HepG2 (cell line): ENCODE measurements at regions not wholly inside any gene's neighbourhood (a gene's known extent, or its start where the extent isn't known, plus 50 kb on each side); places are given as distances from the start of the nearest gene placed in this dataset.

Experiments used
- FIP1L1 ChIP-seq: fragments of 200-400 bp; formaldehyde crosslinking; IDR thresholded peaks from 2 replicates; pipeline ENCODE4 v1.6.1; 2018; ENCODE audit warnings: low read depth, mild to moderate bottlenecking, low read length, moderate library complexity, borderline replicate concordance; ENCODE audit not compliant: insufficient read depth
- JUNB ChIP-seq: sonication (generic); formaldehyde crosslinking; IDR thresholded peaks from 2 replicates; pipeline ENCODE4 v1.8.0; 2022; ENCODE audit warnings: missing genetic modification reagents, mild to moderate bottlenecking, borderline replicate concordance
- MEIS1 ChIP-seq: sonication (generic); formaldehyde crosslinking; IDR thresholded peaks from 2 replicates; pipeline ENCODE4 v1.9.0; 2021; ENCODE audit warnings: mild to moderate bottlenecking, missing genetic modification reagents, moderate library complexity, borderline replicate concordance
- PATZ1 ChIP-seq: sonication (generic); formaldehyde crosslinking; IDR thresholded peaks from 2 replicates; pipeline ENCODE4 v1.4.0; 2020; ENCODE audit warnings: missing genetic modification reagents
- POLR2G ChIP-seq: fragments of 200-400 bp; formaldehyde crosslinking; IDR thresholded peaks from 2 replicates; pipeline ENCODE4 v1.6.1; 2018; ENCODE audit warnings: mild to moderate bottlenecking, low read depth, low read length, moderate library complexity
- RFX1 ChIP-seq: fragments of 450-650 bp; IDR thresholded peaks from 2 replicates; pipeline ENCODE4 v1.6.1; 2017
- SRSF4 ChIP-seq: fragments of 200-400 bp; formaldehyde crosslinking; IDR thresholded peaks from one replicate; pipeline ENCODE4 v1.6.1; 2018; ENCODE audit warnings: mild to moderate bottlenecking, low read depth, low read length, moderate library complexity; ENCODE audit not compliant: poor library complexity, severe bottlenecking
- TEF ChIP-seq: sonication (generic); formaldehyde crosslinking; IDR thresholded peaks from 2 replicates; pipeline ENCODE4 v1.5.0; 2020; ENCODE audit warnings: missing genetic modification reagents
- TOE1 ChIP-seq: sonication (generic); formaldehyde crosslinking; IDR thresholded peaks from 2 replicates; pipeline ENCODE4 v1.4.0; 2020; ENCODE audit warnings: mild to moderate bottlenecking, missing genetic modification reagents
- ZC3H13 ChIP-seq: sonication (generic); formaldehyde crosslinking; IDR thresholded peaks from 2 replicates; pipeline ENCODE4 v1.8.1; 2023; ENCODE audit warnings: mild to moderate bottlenecking, missing genetic modification reagents, moderate library complexity
- ZNF317 ChIP-seq: sonication (generic); formaldehyde crosslinking; IDR thresholded peaks from 2 replicates; pipeline ENCODE4 v1.5.0; 2020; ENCODE audit warnings: mild to moderate bottlenecking, missing genetic modification reagents
- ZNF331 ChIP-seq: sonication (generic); formaldehyde crosslinking; IDR thresholded peaks from 2 replicates; pipeline ENCODE4 v1.4.0; 2020; ENCODE audit warnings: missing genetic modification reagents
- ZNF597 ChIP-seq: sonication (generic); formaldehyde crosslinking; IDR thresholded peaks from 2 replicates; pipeline ENCODE4 v1.5.0; 2020; ENCODE audit warnings: missing genetic modification reagents
- ZNF691 ChIP-seq: sonication (generic); formaldehyde crosslinking; IDR thresholded peaks from 2 replicates; pipeline ENCODE4 v1.4.0; 2020; ENCODE audit warnings: missing genetic modification reagents, low read depth, mild to moderate bottlenecking, borderline replicate concordance
- ZNF770 ChIP-seq: sonication (generic); formaldehyde crosslinking; IDR thresholded peaks from 2 replicates; pipeline ENCODE4 v1.5.0; 2020; ENCODE audit warnings: mild to moderate bottlenecking, missing genetic modification reagents
- TF ChIP-seq, protein P1 (sequence below): sonication (generic); formaldehyde crosslinking; conservative IDR thresholded peaks from 2 replicates; pipeline ENCODE4 v1.4.0; 2020; ENCODE audit warnings: missing genetic modification reagents
- TF ChIP-seq, protein P2 (sequence below): sonication (generic); formaldehyde crosslinking; IDR thresholded peaks from 2 replicates; pipeline ENCODE4 v1.5.1; 2020; ENCODE audit warnings: missing genetic modification reagents, mild to moderate bottlenecking, borderline replicate concordance

- TF ChIP-seq ZC3H13 (CRISPR knock-in tag) (no peak), ZNF770 (CRISPR knock-in tag) (peak; percentile 93), JUNB (CRISPR knock-in tag) (no peak), ZNF317 (CRISPR knock-in tag) (no peak), TEF (no peak), POLR2G (no peak), SRSF4 (no peak), ZNF691 (no peak), MEIS1 (CRISPR knock-in tag) (no peak), ZNF331 (CRISPR knock-in tag) (no peak), FIP1L1 (no peak), TOE1 (CRISPR knock-in tag) (no peak), RFX1 (no peak), PATZ1 (CRISPR knock-in tag) (no peak), ZNF597 (CRISPR knock-in tag) (no peak)
- TF ChIP-seq, protein P1, sequence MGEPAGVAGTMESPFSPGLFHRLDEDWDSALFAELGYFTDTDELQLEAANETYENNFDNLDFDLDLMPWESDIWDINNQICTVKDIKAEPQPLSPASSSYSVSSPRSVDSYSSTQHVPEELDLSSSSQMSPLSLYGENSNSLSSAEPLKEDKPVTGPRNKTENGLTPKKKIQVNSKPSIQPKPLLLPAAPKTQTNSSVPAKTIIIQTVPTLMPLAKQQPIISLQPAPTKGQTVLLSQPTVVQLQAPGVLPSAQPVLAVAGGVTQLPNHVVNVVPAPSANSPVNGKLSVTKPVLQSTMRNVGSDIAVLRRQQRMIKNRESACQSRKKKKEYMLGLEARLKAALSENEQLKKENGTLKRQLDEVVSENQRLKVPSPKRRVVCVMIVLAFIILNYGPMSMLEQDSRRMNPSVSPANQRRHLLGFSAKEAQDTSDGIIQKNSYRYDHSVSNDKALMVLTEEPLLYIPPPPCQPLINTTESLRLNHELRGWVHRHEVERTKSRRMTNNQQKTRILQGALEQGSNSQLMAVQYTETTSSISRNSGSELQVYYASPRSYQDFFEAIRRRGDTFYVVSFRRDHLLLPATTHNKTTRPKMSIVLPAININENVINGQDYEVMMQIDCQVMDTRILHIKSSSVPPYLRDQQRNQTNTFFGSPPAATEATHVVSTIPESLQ (CRISPR knock-in tag): no peak
- TF ChIP-seq, protein P2, sequence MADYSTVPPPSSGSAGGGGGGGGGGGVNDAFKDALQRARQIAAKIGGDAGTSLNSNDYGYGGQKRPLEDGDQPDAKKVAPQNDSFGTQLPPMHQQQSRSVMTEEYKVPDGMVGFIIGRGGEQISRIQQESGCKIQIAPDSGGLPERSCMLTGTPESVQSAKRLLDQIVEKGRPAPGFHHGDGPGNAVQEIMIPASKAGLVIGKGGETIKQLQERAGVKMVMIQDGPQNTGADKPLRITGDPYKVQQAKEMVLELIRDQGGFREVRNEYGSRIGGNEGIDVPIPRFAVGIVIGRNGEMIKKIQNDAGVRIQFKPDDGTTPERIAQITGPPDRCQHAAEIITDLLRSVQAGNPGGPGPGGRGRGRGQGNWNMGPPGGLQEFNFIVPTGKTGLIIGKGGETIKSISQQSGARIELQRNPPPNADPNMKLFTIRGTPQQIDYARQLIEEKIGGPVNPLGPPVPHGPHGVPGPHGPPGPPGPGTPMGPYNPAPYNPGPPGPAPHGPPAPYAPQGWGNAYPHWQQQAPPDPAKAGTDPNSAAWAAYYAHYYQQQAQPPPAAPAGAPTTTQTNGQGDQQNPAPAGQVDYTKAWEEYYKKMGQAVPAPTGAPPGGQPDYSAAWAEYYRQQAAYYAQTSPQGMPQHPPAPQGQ (CRISPR knock-in tag): 0 out of 2 replicates have a peak, but pooled peaks have one; percentile 2
Observed at GRCh38 chr17:68778726-68779125, 176.5 kb downstream of the ABCA8 start (continued).
